K562 (cell line): ENCODE measurements at regions not wholly inside any gene's neighbourhood (a gene's known extent, or its start where the extent isn't known, plus 50 kb on each side); places are given as distances from the start of the nearest gene placed in this dataset.

Source experiments
- ATAC-seq: fragments of 200-7000 bp; cut with Tn5 transposase; 3 replicates; pipeline ENCODE4 v1.9.1; 2020; ENCODE audit warnings: moderate library complexity
- BruUV-seq: library from RNA; stranded (reverse); fragments of 400-500 nt; replicated peaks from 2 replicates; lab custom pipeline; 2021; lab: Mats Ljungman, UMichigan
- CTCF ChIA-PET: fragments of 300-600 bp; formaldehyde crosslinking; extraction: SDS; loops from one replicate; lab custom pipeline; 2021; ENCODE audit warnings: low intra/inter-chr PET ratio; lab: Yijun Ruan, JAX
- POLR2A ChIA-PET: fragments of 300-600, 350-650 bp; sonication (Branson Sonifier 250); formaldehyde crosslinking; extraction: SDS; loops from one replicate; lab custom pipeline; 2021; ENCODE audit warnings: antibody characterized with exemption, inconsistent platforms; lab: Yijun Ruan, JAX
- DNase-seq, 4 experiments: peaks; one replicate each; pipeline versions ENCODE4 v3.0.0 to v3.0.0-alpha.2; 2011 to 2018; ENCODE audit warnings: low spot score in 3 of 4, mixed read lengths in 3 of 4; ENCODE audit errors: extremely low read depth in 1 of 4
- FAIRE-seq: peaks from 2 replicates; lab custom pipeline; 2011; peaks lifted over from hg19 to GRCh38; lab: Jason Lieb, UNC
- H2AFZ ChIP-seq: 2 replicates; pipeline ENCODE4 v1.6.0; 2011; ENCODE audit warnings: low read depth, low read length, control low read depth, inconsistent platforms
- H3K27ac ChIP-seq: fragments of 200-600 bp; 3 replicates; pipeline ENCODE4 v1.8.0; 2011; ENCODE audit warnings: low read depth, mild to moderate bottlenecking, control low read depth, inconsistent platforms, low read length, moderate library complexity, mixed read lengths; ENCODE audit errors: extremely low read depth
- H3K27me3 ChIP-seq, 2 experiments: fragments of 300-600 bp in 1 of 2; 2 replicates in 1 of 2; 3 replicates in 1 of 2; pipeline versions ENCODE4 v1.6.0 to v1.8.0; 2011; ENCODE audit warnings: inconsistent platforms in 2 of 2, low read length in 2 of 2, mild to moderate bottlenecking in 1 of 2, mixed read lengths in 1 of 2, moderate library complexity in 1 of 2; ENCODE audit not compliant: control insufficient read depth in 2 of 2, insufficient read depth in 2 of 2
- H3K36me3 ChIP-seq: fragments of 300-600 bp; 3 replicates; pipeline ENCODE4 v1.8.0; 2011; ENCODE audit warnings: mild to moderate bottlenecking, low read length, inconsistent platforms; ENCODE audit not compliant: control insufficient read depth, insufficient read depth
- H3K4me1 ChIP-seq, 2 experiments: fragments of 200-600 bp in 1 of 2; replicated peaks in 1 of 2; 2 replicates in 1 of 2; 3 replicates in 1 of 2; pipeline versions ENCODE4 v1.5.1 to v1.8.0; 2011; ENCODE audit warnings: inconsistent platforms in 2 of 2, low read length in 2 of 2, mild to moderate bottlenecking in 1 of 2, mixed read lengths in 1 of 2, moderate library complexity in 1 of 2; ENCODE audit not compliant: control insufficient read depth in 2 of 2, insufficient read depth in 2 of 2
- H3K4me2 ChIP-seq: 2 replicates; pipeline ENCODE4 v1.6.1; 2011; ENCODE audit warnings: low read length, control low read depth, inconsistent platforms, mixed read lengths; ENCODE audit not compliant: insufficient read depth
- H3K4me3 ChIP-seq: fragments of 200-600 bp; sonication (generic), shearing (Covaris generic); 2 replicates; pipeline ENCODE4 v1.5.1; 2016; ENCODE audit warnings: control low read depth, inconsistent platforms
- H3K79me2 ChIP-seq: fragments of 200-600 bp; 3 replicates; pipeline ENCODE4 v1.8.0; 2011; ENCODE audit warnings: low read length, inconsistent platforms; ENCODE audit not compliant: control insufficient read depth, insufficient read depth
- H3K9ac ChIP-seq, 2 experiments: 2 replicates each; pipeline versions ENCODE4 v1.6.0 to v1.6.1; 2011; ENCODE audit warnings: low read depth in 2 of 2, low read length in 2 of 2, control low read depth in 1 of 2, inconsistent platforms in 1 of 2, mild to moderate bottlenecking in 1 of 2, mixed read lengths in 1 of 2; ENCODE audit not compliant: insufficient read depth in 1 of 2
- H3K9me1 ChIP-seq: one replicate; pipeline ENCODE4 v1.6.0; 2011; ENCODE audit warnings: inconsistent platforms, mild to moderate bottlenecking, low read length, moderate library complexity; ENCODE audit not compliant: control insufficient read depth, insufficient read depth
- H3K9me3 ChIP-seq: replicated peaks from 2 replicates; pipeline ENCODE4 v1.5.1; 2011; ENCODE audit warnings: low read depth, low read length, inconsistent platforms; ENCODE audit not compliant: control insufficient read depth, insufficient read depth
- H4K20me1 ChIP-seq: replicated peaks from 2 replicates; pipeline ENCODE4 v1.6.1; 2011; ENCODE audit warnings: low read length, inconsistent platforms, mixed read lengths; ENCODE audit not compliant: control insufficient read depth, insufficient read depth
- BDP1 ChIP-seq: IDR thresholded peaks from 3 replicates; pipeline ENCODE4 v1.6.1; 2011; ENCODE audit not compliant: insufficient read length, insufficient read depth
- BRD9 ChIP-seq: fragments of 450-650 bp; IDR thresholded peaks from 2 replicates; pipeline ENCODE4 v1.6.1; 2018; ENCODE audit warnings: low read depth; ENCODE audit not compliant: partially characterized antibody
- HDAC6 ChIP-seq: IDR thresholded peaks from 2 replicates; pipeline ENCODE4 v1.6.1; 2012; ENCODE audit warnings: low read depth, mild to moderate bottlenecking, control low read depth, inconsistent platforms, low read length, moderate library complexity
- HMG20A ChIP-seq: fragments of 450-650 bp; formaldehyde crosslinking; conservative IDR thresholded peaks from 2 replicates; pipeline ENCODE4 v1.4.0; 2020; ENCODE audit warnings: mild to moderate bottlenecking, mixed read lengths
- LCOR ChIP-seq: sonication (generic); formaldehyde crosslinking; IDR thresholded peaks from 2 replicates; pipeline ENCODE4 v1.8.0; 2022; ENCODE audit warnings: mild to moderate bottlenecking, missing genetic modification reagents
- NR2C1 ChIP-seq, 2 experiments: fragments of 450-650 bp; IDR thresholded peaks; 2 replicates each; pipeline ENCODE4 v1.6.1; 2017; ENCODE audit warnings: mild to moderate bottlenecking in 2 of 2, antibody characterized with exemption in 1 of 2, inconsistent platforms in 1 of 2, missing compliant biosample characterization in 1 of 2, missing genetic modification characterization in 1 of 2
- STAT5B ChIP-seq: fragments of 250-450 bp; sonication (Bioruptor Pico); IDR thresholded peaks from 2 replicates; pipeline ENCODE4 v1.8.0; 2021; ENCODE audit warnings: mild to moderate bottlenecking, inconsistent platforms
- ZNF134 ChIP-seq: fragments of 250-450 bp; sonication (Bioruptor Pico); conservative IDR thresholded peaks from 2 replicates; pipeline ENCODE4 v1.4.0; 2020
- ZNF431 ChIP-seq: sonication (generic); formaldehyde crosslinking; IDR thresholded peaks from 2 replicates; pipeline ENCODE4 v1.8.0; 2022; ENCODE audit warnings: mild to moderate bottlenecking, missing genetic modification reagents
- ZNF764 ChIP-seq: fragments of 250-450 bp; sonication (Bioruptor Pico); IDR thresholded peaks from 2 replicates; pipeline ENCODE4 v1.4.0; 2020; ENCODE audit warnings: low read depth, mild to moderate bottlenecking, moderate library complexity
- WGBS: fragments of 100-300 bp; shearing (Covaris generic); methylation state at CpG from one replicate; pipeline ENCODE4 v1.1.6; 2016; ENCODE audit warnings: low coverage, mixed read lengths; ENCODE audit not compliant: insufficient coverage; ENCODE audit errors: missing lambda C conversion rate; 5-methylcytosine and 5-hydroxymethylcytosine counted together
- in situ Hi-C: fragments of 300-500 bp; cut with MboI; formaldehyde crosslinking; loops from 4 replicates; pipeline ENCODE4 v1.15.0; 2018; ENCODE audit warnings: inconsistent platforms, mixed read lengths
- intact Hi-C: fragments of 100-400 bp; cut with micrococcal nuclease; formaldehyde crosslinking; loops from 2 replicates; pipeline ENCODE4 v1.14.2; 2022
- TF ChIP-seq, protein P1 (sequence below): sonication (generic); formaldehyde crosslinking; IDR thresholded peaks from 2 replicates; pipeline ENCODE4 v1.9.0; 2022; ENCODE audit warnings: mild to moderate bottlenecking, missing genetic modification reagents
- TF ChIP-seq, protein P2 (sequence below): fragments of 200-400 bp; formaldehyde crosslinking; IDR thresholded peaks from 2 replicates; pipeline ENCODE4 v1.6.1; 2017; ENCODE audit warnings: mild to moderate bottlenecking, low read depth, low read length, moderate library complexity
- TF ChIP-seq, protein P3 (sequence below): fragments of 150-350 bp; conservative IDR thresholded peaks from 2 replicates; pipeline ENCODE4 v1.6.1; 2014; ENCODE audit warnings: low read length
- TF ChIP-seq, protein P4 (sequence below), 2 experiments: fragments of 450-650 bp; IDR thresholded peaks; 2 replicates each; pipeline ENCODE4 v1.6.1; 2018; ENCODE audit warnings: mild to moderate bottlenecking in 2 of 2, low read depth in 1 of 2; ENCODE audit not compliant: partially characterized antibody in 2 of 2

DNA sequence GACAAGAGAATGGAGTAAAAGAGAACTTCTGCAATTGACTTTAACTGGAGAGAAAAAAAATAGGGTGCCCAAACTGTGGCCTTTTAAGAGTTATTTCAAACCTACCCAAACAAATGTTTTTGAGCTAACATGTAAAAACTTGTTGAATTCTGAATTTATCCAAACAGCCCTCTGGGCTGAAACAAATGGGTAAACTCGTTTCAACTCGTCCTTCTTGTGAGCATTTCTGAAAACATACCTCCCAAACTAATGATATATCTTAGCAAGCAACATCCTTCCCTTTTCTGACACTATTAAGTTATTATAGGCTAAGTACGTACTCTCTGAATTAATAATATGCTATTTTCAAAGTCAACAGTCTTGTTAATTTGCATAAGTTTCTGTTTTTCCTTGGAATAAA lies 793.0 kb upstream of the ACVR2A start:
- Histone ChIP-seq H3K36me3 (no peaks in the 10 kb centered on the region), H2AFZ (no peak overlapping the region), H3K4me1 (no peaks in the 10 kb centered on the region), H3K79me2 (no peaks in the 10 kb centered on the region), H3K4me3 (no peak overlapping the region), H4K20me1 (no peaks in the 10 kb centered on the region), H3K27ac (no peak overlapping the region), H3K4me2 (no peak overlapping the region), H3K9ac (no peak overlapping the region), H3K9me3 (no peaks in the 10 kb centered on the region; the same call in 1 of the 2 replicates), H3K9me1 (no peaks in the 10 kb centered on the region), H3K27me3 (no peaks in the 10 kb centered on the region)
- TF ChIP-seq HMG20A (CRISPR knock-in tag) (no peak), LCOR (CRISPR knock-in tag) (no peak), HDAC6 (no peak), STAT5B (CRISPR knock-in tag) (no peak), ZNF431 (CRISPR knock-in tag) (no peak), ZNF134 (CRISPR knock-in tag) (no peak), NR2C1 (IDR thresholded peaks at IDR 0.05) (no peak), NR2C1 (tag; IDR thresholded peaks at IDR 0.05) (no peak), BDP1 (no peak), BRD9 (no peak), ZNF764 (CRISPR knock-in tag) (no peak)
- TF ChIP-seq, protein P1, sequence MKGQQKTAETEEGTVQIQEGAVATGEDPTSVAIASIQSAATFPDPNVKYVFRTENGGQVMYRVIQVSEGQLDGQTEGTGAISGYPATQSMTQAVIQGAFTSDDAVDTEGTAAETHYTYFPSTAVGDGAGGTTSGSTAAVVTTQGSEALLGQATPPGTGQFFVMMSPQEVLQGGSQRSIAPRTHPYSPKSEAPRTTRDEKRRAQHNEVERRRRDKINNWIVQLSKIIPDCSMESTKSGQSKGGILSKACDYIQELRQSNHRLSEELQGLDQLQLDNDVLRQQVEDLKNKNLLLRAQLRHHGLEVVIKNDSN (CRISPR knock-in tag) = no peak
- TF ChIP-seq, protein P2, sequence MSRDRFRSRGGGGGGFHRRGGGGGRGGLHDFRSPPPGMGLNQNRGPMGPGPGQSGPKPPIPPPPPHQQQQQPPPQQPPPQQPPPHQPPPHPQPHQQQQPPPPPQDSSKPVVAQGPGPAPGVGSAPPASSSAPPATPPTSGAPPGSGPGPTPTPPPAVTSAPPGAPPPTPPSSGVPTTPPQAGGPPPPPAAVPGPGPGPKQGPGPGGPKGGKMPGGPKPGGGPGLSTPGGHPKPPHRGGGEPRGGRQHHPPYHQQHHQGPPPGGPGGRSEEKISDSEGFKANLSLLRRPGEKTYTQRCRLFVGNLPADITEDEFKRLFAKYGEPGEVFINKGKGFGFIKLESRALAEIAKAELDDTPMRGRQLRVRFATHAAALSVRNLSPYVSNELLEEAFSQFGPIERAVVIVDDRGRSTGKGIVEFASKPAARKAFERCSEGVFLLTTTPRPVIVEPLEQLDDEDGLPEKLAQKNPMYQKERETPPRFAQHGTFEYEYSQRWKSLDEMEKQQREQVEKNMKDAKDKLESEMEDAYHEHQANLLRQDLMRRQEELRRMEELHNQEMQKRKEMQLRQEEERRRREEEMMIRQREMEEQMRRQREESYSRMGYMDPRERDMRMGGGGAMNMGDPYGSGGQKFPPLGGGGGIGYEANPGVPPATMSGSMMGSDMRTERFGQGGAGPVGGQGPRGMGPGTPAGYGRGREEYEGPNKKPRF = no peak
- TF ChIP-seq, protein P3, sequence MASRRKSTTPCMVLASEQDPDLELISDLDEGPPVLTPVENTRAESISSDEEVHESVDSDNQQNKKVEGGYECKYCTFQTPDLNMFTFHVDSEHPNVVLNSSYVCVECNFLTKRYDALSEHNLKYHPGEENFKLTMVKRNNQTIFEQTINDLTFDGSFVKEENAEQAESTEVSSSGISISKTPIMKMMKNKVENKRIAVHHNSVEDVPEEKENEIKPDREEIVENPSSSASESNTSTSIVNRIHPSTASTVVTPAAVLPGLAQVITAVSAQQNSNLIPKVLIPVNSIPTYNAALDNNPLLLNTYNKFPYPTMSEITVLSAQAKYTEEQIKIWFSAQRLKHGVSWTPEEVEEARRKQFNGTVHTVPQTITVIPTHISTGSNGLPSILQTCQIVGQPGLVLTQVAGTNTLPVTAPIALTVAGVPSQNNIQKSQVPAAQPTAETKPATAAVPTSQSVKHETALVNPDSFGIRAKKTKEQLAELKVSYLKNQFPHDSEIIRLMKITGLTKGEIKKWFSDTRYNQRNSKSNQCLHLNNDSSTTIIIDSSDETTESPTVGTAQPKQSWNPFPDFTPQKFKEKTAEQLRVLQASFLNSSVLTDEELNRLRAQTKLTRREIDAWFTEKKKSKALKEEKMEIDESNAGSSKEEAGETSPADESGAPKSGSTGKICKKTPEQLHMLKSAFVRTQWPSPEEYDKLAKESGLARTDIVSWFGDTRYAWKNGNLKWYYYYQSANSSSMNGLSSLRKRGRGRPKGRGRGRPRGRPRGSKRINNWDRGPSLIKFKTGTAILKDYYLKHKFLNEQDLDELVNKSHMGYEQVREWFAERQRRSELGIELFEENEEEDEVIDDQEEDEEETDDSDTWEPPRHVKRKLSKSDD = no peak
- TF ChIP-seq, protein P4, sequence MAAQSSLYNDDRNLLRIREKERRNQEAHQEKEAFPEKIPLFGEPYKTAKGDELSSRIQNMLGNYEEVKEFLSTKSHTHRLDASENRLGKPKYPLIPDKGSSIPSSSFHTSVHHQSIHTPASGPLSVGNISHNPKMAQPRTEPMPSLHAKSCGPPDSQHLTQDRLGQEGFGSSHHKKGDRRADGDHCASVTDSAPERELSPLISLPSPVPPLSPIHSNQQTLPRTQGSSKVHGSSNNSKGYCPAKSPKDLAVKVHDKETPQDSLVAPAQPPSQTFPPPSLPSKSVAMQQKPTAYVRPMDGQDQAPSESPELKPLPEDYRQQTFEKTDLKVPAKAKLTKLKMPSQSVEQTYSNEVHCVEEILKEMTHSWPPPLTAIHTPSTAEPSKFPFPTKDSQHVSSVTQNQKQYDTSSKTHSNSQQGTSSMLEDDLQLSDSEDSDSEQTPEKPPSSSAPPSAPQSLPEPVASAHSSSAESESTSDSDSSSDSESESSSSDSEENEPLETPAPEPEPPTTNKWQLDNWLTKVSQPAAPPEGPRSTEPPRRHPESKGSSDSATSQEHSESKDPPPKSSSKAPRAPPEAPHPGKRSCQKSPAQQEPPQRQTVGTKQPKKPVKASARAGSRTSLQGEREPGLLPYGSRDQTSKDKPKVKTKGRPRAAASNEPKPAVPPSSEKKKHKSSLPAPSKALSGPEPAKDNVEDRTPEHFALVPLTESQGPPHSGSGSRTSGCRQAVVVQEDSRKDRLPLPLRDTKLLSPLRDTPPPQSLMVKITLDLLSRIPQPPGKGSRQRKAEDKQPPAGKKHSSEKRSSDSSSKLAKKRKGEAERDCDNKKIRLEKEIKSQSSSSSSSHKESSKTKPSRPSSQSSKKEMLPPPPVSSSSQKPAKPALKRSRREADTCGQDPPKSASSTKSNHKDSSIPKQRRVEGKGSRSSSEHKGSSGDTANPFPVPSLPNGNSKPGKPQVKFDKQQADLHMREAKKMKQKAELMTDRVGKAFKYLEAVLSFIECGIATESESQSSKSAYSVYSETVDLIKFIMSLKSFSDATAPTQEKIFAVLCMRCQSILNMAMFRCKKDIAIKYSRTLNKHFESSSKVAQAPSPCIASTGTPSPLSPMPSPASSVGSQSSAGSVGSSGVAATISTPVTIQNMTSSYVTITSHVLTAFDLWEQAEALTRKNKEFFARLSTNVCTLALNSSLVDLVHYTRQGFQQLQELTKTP (IDR thresholded peaks at IDR 0.05; ENCODE audit: low read depth in 1 of 2, partially characterized antibody in 2 of 2) = no peak
- intact Hi-C loops (no loop called here), in situ Hi-C loops (no loop called here)
- ChIA-PET CTCF (no interaction called here), POLR2A (no interaction called here)
- DNase-seq = no peak
- FAIRE-seq = no peak
- WGBS = 0% methylated on average over 3 of the region's 3 CpGs
- no peak for ATAC-seq
- BruUV-seq = no TSS peak
